Psoas muscle (tissue), 7 donors: ENCODE measurements at regions not wholly inside any gene's neighbourhood (a gene's known extent, or its start where the extent isn't known, plus 50 kb on each side); places are given as distances from the start of the nearest gene placed in this dataset.

Experiments used
- ATAC-seq, 4 donors: fragments of 200-7000 bp; cut with Tn5 transposase; one replicate each; pipeline ENCODE4 v1.9.1; 2020; ENCODE audit warnings: moderate library complexity in 3 of 4, mild to moderate bottlenecking in 2 of 4
- DNase-seq, 2 donors: peaks; one replicate each; pipeline ENCODE4 v3.0.0-alpha.2; 2020
- H3K27ac ChIP-seq: fragments of 200-600 bp; one replicate; pipeline ENCODE4 v1.8.0; 2022
- H3K27me3 ChIP-seq, 3 donors: fragments of 200-600 bp in 1 of 3; one replicate each; pipeline versions ENCODE4 v1.6.1 to v1.8.0; 2013 to 2022; ENCODE audit warnings: low read length in 2 of 3, mild to moderate bottlenecking in 2 of 3, moderate library complexity in 1 of 3; ENCODE audit not compliant: insufficient read depth in 3 of 3
- H3K36me3 ChIP-seq, 2 donors: fragments of 200-600 bp in 1 of 2; one replicate each; pipeline versions ENCODE4 v1.6.1 to v1.8.0; 2013 to 2022; ENCODE audit warnings: low read depth in 1 of 2, mild to moderate bottlenecking in 1 of 2, moderate library complexity in 1 of 2; ENCODE audit not compliant: insufficient read depth in 1 of 2
- H3K4me1 ChIP-seq: fragments of 200-600 bp; one replicate; pipeline ENCODE4 v1.8.0; 2022
- H3K4me3 ChIP-seq: fragments of 200-600 bp; one replicate; pipeline ENCODE4 v1.8.0; 2022; ENCODE audit warnings: mild to moderate bottlenecking
- H3K9me3 ChIP-seq: fragments of 200-600 bp; one replicate; pipeline ENCODE4 v1.8.0; 2022
- WGBS, 3 donors: extraction: QIAGEN DNeasy Blood & Tissue Kit; methylation state at CpG; one replicate each; pipeline versions ENCODE4 v1.1.6 to v1.1.7; 2013; 5-methylcytosine and 5-hydroxymethylcytosine counted together
- intact Hi-C, 2 donors: fragments of 100-400 bp; cut with DNase I; formaldehyde crosslinking; loops; one replicate each; pipeline versions ENCODE4 v1.11.0 to v1.14.2; 2022
- TF ChIP-seq, protein P1 (sequence below): fragments of 200-600 bp; IDR thresholded peaks from one replicate; pipeline ENCODE4 v1.8.0; 2022; ENCODE audit warnings: antibody characterized with exemption
- donor health status: healthy with polysubstance abuse.
- donor health status: DM: no; HTN: no; CAD: no; lungs with moderate emphysema.
- donor health status: Bipolar disorder and iron deficiency.
- donor health status: healthy.
- donor health status: DM: yes; HTN: yes; CAD: no.
- donor health status: DM: no; HTN: no; CAD: no.
- donor health status: DM: yes; HTN: yes; CAD: no.

DNA sequence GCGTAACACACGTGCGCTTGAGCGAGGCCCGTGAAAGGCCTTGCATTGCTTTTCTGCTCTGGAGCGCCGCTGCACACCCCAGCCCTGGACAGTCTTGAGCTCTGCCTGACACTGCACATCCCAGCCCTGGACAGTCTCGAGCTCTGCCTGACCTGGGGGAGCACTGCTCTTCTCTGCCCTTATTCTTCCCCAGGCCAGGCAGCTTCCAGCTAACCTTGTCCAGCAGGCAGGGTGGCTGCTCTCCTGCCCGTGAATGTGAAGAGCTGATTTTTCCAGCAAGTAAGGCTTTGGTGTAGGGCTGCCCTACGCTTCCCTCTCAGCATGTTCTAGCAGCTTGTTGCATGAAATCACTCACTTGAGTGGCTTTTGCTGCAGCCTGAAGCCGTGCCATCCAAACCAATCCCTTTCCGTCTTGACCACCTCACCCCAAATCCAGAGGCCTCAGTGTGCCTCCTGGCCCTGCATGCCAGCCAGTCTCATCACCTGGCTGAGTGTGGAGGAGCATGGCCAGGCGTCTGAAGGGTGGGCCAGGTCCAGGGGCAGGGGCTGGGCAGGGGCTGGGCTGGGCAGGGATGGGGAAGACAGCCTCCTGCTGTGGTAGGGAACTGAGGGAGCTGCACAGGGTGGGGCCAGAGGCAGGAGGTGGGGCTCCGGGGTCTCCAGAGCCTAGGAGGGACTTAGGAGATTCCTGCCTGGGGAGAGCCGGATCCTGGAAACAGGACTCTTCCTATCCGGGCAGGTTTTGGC, 89.5 kb upstream of the B3GAT1 start:
- DNase-seq (no peak), ATAC-seq (no peak)
- no peaks in the 10 kb centered on the region for H3K9me3 ChIP-seq
- no peaks in the 10 kb centered on the region for H3K36me3 ChIP-seq
- H3K27ac ChIP-seq, result no peak overlapping the region
- WGBS, 3 donors, result 70 to 76% (median 71%) methylated on average over 16 of the region's 16 CpGs
- H3K27me3 ChIP-seq, result peaks cover 0 to 23% (median 0%) of the 10 kb centered on the region in 3 donors
- H3K4me1 ChIP-seq, result no peaks in the 10 kb centered on the region
- intact Hi-C loops, result no loop called here
- TF ChIP-seq, protein P1, sequence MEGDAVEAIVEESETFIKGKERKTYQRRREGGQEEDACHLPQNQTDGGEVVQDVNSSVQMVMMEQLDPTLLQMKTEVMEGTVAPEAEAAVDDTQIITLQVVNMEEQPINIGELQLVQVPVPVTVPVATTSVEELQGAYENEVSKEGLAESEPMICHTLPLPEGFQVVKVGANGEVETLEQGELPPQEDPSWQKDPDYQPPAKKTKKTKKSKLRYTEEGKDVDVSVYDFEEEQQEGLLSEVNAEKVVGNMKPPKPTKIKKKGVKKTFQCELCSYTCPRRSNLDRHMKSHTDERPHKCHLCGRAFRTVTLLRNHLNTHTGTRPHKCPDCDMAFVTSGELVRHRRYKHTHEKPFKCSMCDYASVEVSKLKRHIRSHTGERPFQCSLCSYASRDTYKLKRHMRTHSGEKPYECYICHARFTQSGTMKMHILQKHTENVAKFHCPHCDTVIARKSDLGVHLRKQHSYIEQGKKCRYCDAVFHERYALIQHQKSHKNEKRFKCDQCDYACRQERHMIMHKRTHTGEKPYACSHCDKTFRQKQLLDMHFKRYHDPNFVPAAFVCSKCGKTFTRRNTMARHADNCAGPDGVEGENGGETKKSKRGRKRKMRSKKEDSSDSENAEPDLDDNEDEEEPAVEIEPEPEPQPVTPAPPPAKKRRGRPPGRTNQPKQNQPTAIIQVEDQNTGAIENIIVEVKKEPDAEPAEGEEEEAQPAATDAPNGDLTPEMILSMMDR, result no peak
- H3K4me3 ChIP-seq, result no peak overlapping the region

GRCh38 chr11:134500621-134501020, 88.6 kb upstream of the B3GAT1 start:
- intact Hi-C loops, result no loop called here
- H3K4me1 ChIP-seq, result no peaks in the 10 kb centered on the region
- H3K4me3 ChIP-seq, result no peak overlapping the region
- TF ChIP-seq, protein P1, result no peak
- ATAC-seq (no peak), DNase-seq (no peak)
- no peaks in the 10 kb centered on the region for H3K36me3 ChIP-seq
- peaks cover 0 to 23% (median 0%) of the 10 kb centered on the region in 3 donors for H3K27me3 ChIP-seq
- no peaks in the 10 kb centered on the region for H3K9me3 ChIP-seq
- H3K27ac ChIP-seq, result no peak overlapping the region
- 78 to 87% (median 81%) methylated on average over 8 of the region's 8 CpGs for WGBS, 3 donors

DNA sequence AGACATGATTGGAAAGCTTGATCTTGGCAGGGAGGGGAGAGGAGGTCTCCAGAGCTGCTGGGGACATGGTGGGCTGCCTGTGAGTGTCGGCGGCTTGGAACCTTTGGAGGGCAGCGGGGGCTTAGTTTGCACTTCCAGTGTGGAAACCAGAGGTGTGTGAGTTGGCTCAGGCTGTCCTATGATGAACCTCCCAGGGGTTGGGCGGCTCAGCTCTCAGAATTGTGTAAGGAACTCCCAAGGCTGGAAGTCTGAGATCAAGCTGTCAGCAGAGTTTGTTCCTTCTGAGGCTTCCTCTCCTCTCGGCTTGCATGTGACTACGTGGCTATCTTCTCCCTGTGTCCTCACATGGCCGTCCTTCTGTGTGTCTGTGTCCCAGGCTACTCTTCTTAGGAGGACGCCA, 87.9 kb upstream of the B3GAT1 start:
- 77 to 89% (median 78%) methylated on average over 8 of the region's 8 CpGs for WGBS, 3 donors
- no peak for ATAC-seq
- no peaks in the 10 kb centered on the region for H3K4me1 ChIP-seq
- H3K4me3 ChIP-seq, result no peak overlapping the region
- no peak overlapping the region for H3K27ac ChIP-seq
- intact Hi-C loops, result no loop called here
- H3K36me3 ChIP-seq, result no peaks in the 10 kb centered on the region
- H3K9me3 ChIP-seq, result no peaks in the 10 kb centered on the region
- TF ChIP-seq, protein P1, result no peak
- peaks cover 0 to 23% (median 0%) of the 10 kb centered on the region in 3 donors for H3K27me3 ChIP-seq
- no peak for DNase-seq

DNA sequence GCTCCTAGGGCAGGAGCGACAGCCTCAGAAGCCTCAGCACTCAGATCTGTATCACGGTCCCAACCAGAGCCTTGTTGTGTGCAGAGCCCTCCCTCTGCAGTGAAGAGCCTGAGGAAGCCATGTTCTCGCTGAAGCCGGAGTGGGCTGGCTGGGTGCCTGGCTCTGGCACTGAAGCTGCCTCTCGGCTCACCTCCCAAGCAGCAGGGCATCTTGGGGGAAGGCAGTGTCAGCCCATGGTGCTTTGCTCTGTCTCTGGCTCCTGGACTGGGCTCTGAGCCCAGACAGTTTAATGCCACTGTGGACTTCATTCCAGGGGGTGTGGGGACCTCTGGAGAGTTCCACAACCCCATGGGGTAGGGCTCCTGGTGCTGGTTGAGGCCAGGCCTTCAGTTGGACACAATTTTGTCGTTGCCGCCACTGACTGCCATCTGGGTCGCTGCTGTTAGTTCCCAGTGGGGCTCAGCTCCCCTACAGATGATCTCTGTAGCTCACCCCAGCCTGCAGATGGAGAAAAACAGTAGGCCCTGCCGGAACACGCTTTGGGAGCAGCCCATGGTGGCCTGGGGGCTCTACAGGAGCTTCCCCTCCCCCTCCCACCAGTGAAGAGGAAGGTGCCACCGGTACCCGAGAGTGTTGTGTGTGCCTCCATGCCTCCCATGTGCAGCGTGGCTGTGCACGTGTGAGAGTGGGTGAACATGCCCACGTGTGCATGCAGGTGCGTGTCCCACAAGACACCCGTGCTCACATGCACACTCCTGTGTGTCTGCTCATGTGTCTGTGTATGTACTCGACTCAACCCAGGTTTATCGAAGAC, 86.5 kb upstream of the B3GAT1 start:
- intact Hi-C loops, result no loop called here

More for the DNA sequence above, 86.5 kb upstream of the B3GAT1 start:
- Histone ChIP-seq H3K36me3 (no peaks in the 10 kb centered on the region), H3K27me3 (peaks cover 0 to 12% (median 0%) of the 10 kb centered on the region in 3 donors), H3K27ac (no peak overlapping the region), H3K4me1 (no peaks in the 10 kb centered on the region), H3K9me3 (no peaks in the 10 kb centered on the region), H3K4me3 (no peak overlapping the region)
- DNase-seq (no peak), ATAC-seq (no peak)
- TF ChIP-seq, protein P1, result no peak
- WGBS, 3 donors, result 72 to 83% (median 76%) methylated on average over 18 to 19 of the region's 19 CpGs
